ENCODE measurements at regions not wholly inside any gene's neighbourhood (a gene's known extent, or its start where the extent isn't known, plus 50 kb on each side); places are given as distances from the start of the nearest gene placed in this dataset.

- no peak for TF ChIP-seq MYBL2 (CRISPR knock-in tag; IDR thresholded peaks at IDR 0.05)
Observed at GRCh38 chr15:97783240-97783639, 177.3 kb upstream of the ARRDC4 start (continued).

GRCh38 chr15:97786741-97787140, 173.8 kb upstream of the ARRDC4 start:
- Mint-ChIP-seq H3K9me3 (no peaks in the 10 kb centered on the region), H3K27me3 (ENCODE audit: low read depth) (no peaks in the 10 kb centered on the region), H3K27ac (no peak overlapping the region), H3K4me1 (no peaks in the 10 kb centered on the region; the same call in 1 of the 2 replicates), H3K36me3 (no peaks in the 10 kb centered on the region), H3K4me3 (no peak overlapping the region)
- POLR2A ChIA-PET, result no interaction called here
- ATAC-seq, result no peak
- CTCF ChIA-PET, result no interaction called here
- TF ChIP-seq USF2 (CRISPR knock-in tag; IDR thresholded peaks at IDR 0.05) (no peak), CDX4 (CRISPR knock-in tag; IDR thresholded peaks at IDR 0.05; ENCODE audit: borderline replicate concordance) (no peak), ZNF416 (CRISPR knock-in tag; IDR thresholded peaks at IDR 0.05) (no peak), E2F1 (CRISPR knock-in tag; IDR thresholded peaks at IDR 0.05) (no peak), JUN (CRISPR knock-in tag; IDR thresholded peaks at IDR 0.05) (no peak), ZNF263 (CRISPR knock-in tag; IDR thresholded peaks at IDR 0.05; ENCODE audit: low read depth) (no peak), ZBTB43 (CRISPR knock-in tag; IDR thresholded peaks at IDR 0.05) (no peak), AR (CRISPR knock-in tag; IDR thresholded peaks at IDR 0.05) (no peak)
- DNase-seq (ENCODE audit: low spot score), result no peak

- Mint-ChIP-seq H3K9me3 (no peaks in the 10 kb centered on the region), H3K4me3 (no peak overlapping the region), H3K27ac (no peak overlapping the region), H3K36me3 (no peaks in the 10 kb centered on the region), H3K4me1 (peaks cover 6% of the 10 kb centered on the region), H3K27me3 (ENCODE audit: low read depth) (no peaks in the 10 kb centered on the region)
- POLR2A ChIA-PET, result no interaction called here
- CTCF ChIA-PET, result no interaction called here
- ATAC-seq (no peak), DNase-seq (ENCODE audit: low spot score) (no peak)
- TF ChIP-seq ATF2 (CRISPR knock-in tag; IDR thresholded peaks at IDR 0.05; ENCODE audit: borderline replicate concordance, low read depth), result no peak
- no peak for TF ChIP-seq GTF2I (CRISPR knock-in tag; conservative IDR thresholded peaks at IDR 0.05)
Observed at GRCh38 chr15:97790180-97790579, 170.3 kb upstream of the ARRDC4 start.

Data from WTC11 (cell line).